Glutamatergic neuron (in vitro differentiated cells): ENCODE measurements at regions not wholly inside any gene's neighbourhood (a gene's known extent, or its start where the extent isn't known, plus 50 kb on each side); places are given as distances from the start of the nearest gene placed in this dataset.

Experiments used
- DNase-seq: peaks from one replicate; pipeline ENCODE4 v3.0.0; 2022
- H3K27ac Mint-ChIP-seq: one replicate; pipeline ENCODE4 v1.8.0; 2020; ENCODE audit warnings: mild to moderate bottlenecking, mixed read lengths, inconsistent platforms; ENCODE audit not compliant: unreplicated experiment
- H3K27me3 Mint-ChIP-seq: one replicate; pipeline ENCODE4 v1.8.0; 2020; ENCODE audit warnings: mild to moderate bottlenecking, moderate library complexity, mixed read lengths, inconsistent platforms; ENCODE audit not compliant: unreplicated experiment
- H3K36me3 Mint-ChIP-seq: one replicate; pipeline ENCODE4 v1.8.0; 2020; ENCODE audit warnings: mild to moderate bottlenecking, mixed read lengths, inconsistent platforms; ENCODE audit not compliant: unreplicated experiment
- H3K4me1 Mint-ChIP-seq: one replicate; pipeline ENCODE4 v1.8.0; 2020; ENCODE audit warnings: mild to moderate bottlenecking, low read depth, mixed read lengths, inconsistent platforms; ENCODE audit not compliant: unreplicated experiment
- H3K4me3 Mint-ChIP-seq: one replicate; pipeline ENCODE4 v1.8.0; 2020; ENCODE audit warnings: mild to moderate bottlenecking, mixed read lengths, inconsistent platforms; ENCODE audit not compliant: unreplicated experiment
- H3K9me3 Mint-ChIP-seq: one replicate; pipeline ENCODE4 v1.8.0; 2020; ENCODE audit warnings: mild to moderate bottlenecking, moderate library complexity, mixed read lengths, inconsistent platforms; ENCODE audit not compliant: unreplicated experiment
- CTCF ChIP-seq: fragments of 200-600 bp; sonication (generic); IDR thresholded peaks from one replicate; pipeline ENCODE4 v1.5.0; 2021; ENCODE audit not compliant: partially characterized antibody, unreplicated experiment

- H3K27ac Mint-ChIP-seq, result no peak overlapping the region
- no peak overlapping the region for H3K4me3 Mint-ChIP-seq
- TF ChIP-seq CTCF, result no peak
- no peak for DNase-seq
- H3K36me3 Mint-ChIP-seq, result no peaks in the 10 kb centered on the region
- H3K4me1 Mint-ChIP-seq, result no peaks in the 10 kb centered on the region
- no peaks in the 10 kb centered on the region for H3K9me3 Mint-ChIP-seq
- no peaks in the 10 kb centered on the region for H3K27me3 Mint-ChIP-seq
Observed at GRCh38 chrX:33607042-33607595, 395.8 kb upstream of the DMD start.

DNA sequence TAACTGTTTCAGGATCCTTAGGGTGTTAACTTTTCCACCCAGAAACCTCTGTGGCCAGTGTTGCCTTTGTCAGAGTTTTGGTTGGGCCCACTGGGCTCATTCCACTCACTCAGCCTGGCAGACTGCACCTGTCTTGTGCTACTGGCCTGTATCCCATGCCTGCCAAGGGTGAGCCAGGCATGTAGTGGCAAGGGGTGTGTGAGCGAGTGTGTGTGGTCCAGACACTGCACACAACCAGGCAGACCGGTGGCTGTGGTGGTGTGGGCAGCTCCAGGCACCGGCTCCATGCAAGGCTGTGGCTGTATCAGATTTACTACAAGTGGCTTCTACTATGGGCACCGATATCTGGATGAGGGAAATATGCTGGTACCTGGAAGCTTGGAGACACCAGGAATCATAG is 394.6 kb upstream of the DMD start:
- Mint-ChIP-seq H3K4me3 (no peak overlapping the region), H3K27ac (no peak overlapping the region), H3K36me3 (no peaks in the 10 kb centered on the region), H3K9me3 (no peaks in the 10 kb centered on the region), H3K4me1 (no peaks in the 10 kb centered on the region), H3K27me3 (no peaks in the 10 kb centered on the region)
- no peak for DNase-seq
- TF ChIP-seq CTCF, result no peak

DNA sequence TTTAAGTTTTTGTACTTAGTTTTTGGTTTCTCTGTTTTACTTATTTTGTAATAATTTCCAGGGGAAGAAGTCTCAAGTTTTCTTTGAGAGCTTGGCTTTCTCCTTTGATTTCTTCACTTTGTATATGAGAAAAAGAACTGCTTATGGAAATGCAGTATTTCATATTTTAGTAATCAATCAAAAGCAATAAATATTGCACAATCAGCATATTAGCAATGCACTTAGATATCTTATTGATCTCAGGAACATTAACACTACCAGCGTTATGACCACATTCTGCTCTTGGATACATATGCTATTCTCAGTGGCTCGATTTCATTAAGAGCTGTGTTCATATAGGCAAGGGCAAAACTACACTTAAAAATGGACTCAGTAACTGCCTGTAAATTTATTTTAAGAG is 381.0 kb upstream of the DMD start:
- TF ChIP-seq CTCF, result no peak
- H3K36me3 Mint-ChIP-seq, result no peaks in the 10 kb centered on the region
- no peaks in the 10 kb centered on the region for H3K9me3 Mint-ChIP-seq
- no peak overlapping the region for H3K4me3 Mint-ChIP-seq
- H3K27me3 Mint-ChIP-seq, result no peaks in the 10 kb centered on the region
- peaks cover 4% of the 10 kb centered on the region for H3K4me1 Mint-ChIP-seq
- DNase-seq, result no peak
- no peak overlapping the region for H3K27ac Mint-ChIP-seq

- Mint-ChIP-seq H3K36me3 (no peaks in the 10 kb centered on the region), H3K9me3 (no peaks in the 10 kb centered on the region), H3K27me3 (no peaks in the 10 kb centered on the region), H3K4me3 (no peak overlapping the region), H3K4me1 (peaks cover 13% of the 10 kb centered on the region), H3K27ac (peak overlapping the region; percentile 43)
- no peak for TF ChIP-seq CTCF
- DNase-seq, result no peak
Observed at GRCh38 chrX:33589316-33589715, 378.0 kb upstream of the DMD start.

DNA sequence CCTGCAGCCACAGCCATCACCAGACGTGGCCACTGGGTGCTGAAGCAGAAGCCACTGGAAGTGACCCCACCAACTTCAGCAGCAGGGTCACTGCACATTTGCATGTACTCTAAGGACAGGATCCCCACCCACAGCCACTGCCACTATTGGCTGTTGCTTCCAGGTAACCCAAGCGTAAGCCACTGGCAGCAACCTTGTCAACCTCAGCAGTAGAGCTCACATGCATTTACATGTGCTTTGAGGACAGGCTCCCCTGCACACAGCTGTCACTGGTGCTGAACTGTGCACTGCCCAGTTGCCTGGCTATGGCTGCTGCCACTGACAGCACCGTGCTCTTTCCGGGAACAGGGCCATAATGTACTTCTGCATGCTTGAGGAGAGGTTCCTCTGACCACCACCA is 332.4 kb upstream of the DMD start:
- no peak for TF ChIP-seq CTCF
- no peaks in the 10 kb centered on the region for H3K9me3 Mint-ChIP-seq
- H3K27ac Mint-ChIP-seq, result no peak overlapping the region
- H3K4me3 Mint-ChIP-seq, result no peak overlapping the region
- no peaks in the 10 kb centered on the region for H3K27me3 Mint-ChIP-seq
- H3K36me3 Mint-ChIP-seq, result no peaks in the 10 kb centered on the region
- H3K4me1 Mint-ChIP-seq, result no peaks in the 10 kb centered on the region
- no peak for DNase-seq
